SK-N-SH treated with all-trans-retinoic acid at 6 μM for 48 hours (cell line): ENCODE measurements at regions not wholly inside any gene's neighbourhood (a gene's known extent, or its start where the extent isn't known, plus 50 kb on each side); places are given as distances from the start of the nearest gene placed in this dataset.

ENCODE experiments used
- ATAC-seq: fragments of 200-7000 bp; cut with Tn5 transposase; 3 replicates; pipeline ENCODE4 v1.9.1; 2020; ENCODE audit warnings: mild to moderate bottlenecking, moderate library complexity
- ARNTL ChIP-seq: fragments of 450-650 bp; formaldehyde crosslinking; IDR thresholded peaks from 2 replicates; pipeline ENCODE4 v1.5.0; 2020; ENCODE audit warnings: low read depth, mild to moderate bottlenecking, moderate library complexity, borderline replicate concordance
- CREB5 ChIP-seq: fragments of 250-450 bp; sonication (Bioruptor Pico); IDR thresholded peaks from 2 replicates; pipeline ENCODE4 v1.5.1; 2020; ENCODE audit warnings: low read depth, mild to moderate bottlenecking, moderate library complexity
- CSDC2 ChIP-seq: fragments of 250-450 bp; sonication (Bioruptor Pico); IDR thresholded peaks from 2 replicates; pipeline ENCODE4 v1.5.0; 2020; ENCODE audit warnings: mild to moderate bottlenecking, moderate library complexity
- CSRNP3 ChIP-seq: fragments of 250-450 bp; sonication (Bioruptor Pico); IDR thresholded peaks from 2 replicates; pipeline ENCODE4 v1.5.1; 2021; ENCODE audit warnings: mild to moderate bottlenecking, moderate library complexity
- ESRRG ChIP-seq: fragments of 250-450 bp; sonication (Bioruptor Pico); IDR thresholded peaks from 2 replicates; pipeline ENCODE4 v1.6.1; 2021; ENCODE audit warnings: mild to moderate bottlenecking
- GLIS3 ChIP-seq: fragments of 250-450 bp; sonication (Bioruptor Pico); IDR thresholded peaks from 2 replicates; pipeline ENCODE4 v1.5.0; 2020; ENCODE audit warnings: mild to moderate bottlenecking, moderate library complexity
- ISL1 ChIP-seq: fragments of 250-450 bp; sonication (Bioruptor Pico); IDR thresholded peaks from 2 replicates; pipeline ENCODE4 v2.1.2; 2022; ENCODE audit warnings: mild to moderate bottlenecking, moderate library complexity
- OSR1 ChIP-seq: fragments of 250-450 bp; sonication (Bioruptor Pico); IDR thresholded peaks from 2 replicates; pipeline ENCODE4 v1.8.0; 2022; ENCODE audit warnings: moderate library complexity, mild to moderate bottlenecking, inconsistent platforms
- PATZ1 ChIP-seq: fragments of 250-450 bp; sonication (Bioruptor Pico); IDR thresholded peaks from 2 replicates; pipeline ENCODE4 v1.8.0; 2020; ENCODE audit warnings: mild to moderate bottlenecking, moderate library complexity, borderline replicate concordance
- POU6F1 ChIP-seq: fragments of 250-450 bp; sonication (Bioruptor Pico); IDR thresholded peaks from 2 replicates; pipeline ENCODE4 v1.8.0; 2021; ENCODE audit warnings: low read depth, mild to moderate bottlenecking, moderate library complexity, borderline replicate concordance
- PPARA ChIP-seq: fragments of 250-450 bp; sonication (Bioruptor Pico); IDR thresholded peaks from 2 replicates; pipeline ENCODE4 v1.5.0; 2020; ENCODE audit warnings: mild to moderate bottlenecking, borderline replicate concordance
- RARB ChIP-seq: fragments of 250-450 bp; sonication (Bioruptor Pico); IDR thresholded peaks from 2 replicates; pipeline ENCODE4 v1.8.0; 2021; ENCODE audit warnings: mild to moderate bottlenecking, moderate library complexity
- SNAI2 ChIP-seq: fragments of 250-450 bp; sonication (Bioruptor Pico); IDR thresholded peaks from 2 replicates; pipeline ENCODE4 v1.5.0; 2020; ENCODE audit warnings: mild to moderate bottlenecking, moderate library complexity
- TCF4 ChIP-seq: fragments of 250-450 bp; sonication (Bioruptor Pico); IDR thresholded peaks from 2 replicates; pipeline ENCODE4 v1.8.0; 2021; ENCODE audit warnings: mild to moderate bottlenecking, moderate library complexity, borderline replicate concordance
- TOX ChIP-seq: fragments of 250-450 bp; sonication (Bioruptor Pico); IDR thresholded peaks from 2 replicates; pipeline ENCODE4 v1.8.0; 2021; ENCODE audit warnings: mild to moderate bottlenecking, moderate library complexity, borderline replicate concordance
- TSHZ2 ChIP-seq: fragments of 250-450 bp; sonication (Bioruptor Pico); IDR thresholded peaks from 2 replicates; pipeline ENCODE4 v1.5.0; 2020; ENCODE audit warnings: mild to moderate bottlenecking, moderate library complexity
- ZC3H10 ChIP-seq: fragments of 250-450 bp; sonication (Bioruptor Pico); IDR thresholded peaks from 2 replicates; pipeline ENCODE4 v1.5.1; 2021; ENCODE audit warnings: mild to moderate bottlenecking, moderate library complexity
- ZFP3 ChIP-seq: fragments of 250-450 bp; sonication (Bioruptor Pico); IDR thresholded peaks from 2 replicates; pipeline ENCODE4 v1.5.0; 2020; ENCODE audit warnings: mild to moderate bottlenecking, moderate library complexity
- ZFP30 ChIP-seq: fragments of 450-650 bp; formaldehyde crosslinking; IDR thresholded peaks from 2 replicates; pipeline ENCODE4 v1.5.0; 2022; ENCODE audit warnings: mild to moderate bottlenecking, moderate library complexity
- ZNF565 ChIP-seq: fragments of 450-650 bp; formaldehyde crosslinking; conservative IDR thresholded peaks from 2 replicates; pipeline ENCODE4 v1.5.0; 2020; ENCODE audit warnings: low read depth, mild to moderate bottlenecking, moderate library complexity
- ZNF70 ChIP-seq: fragments of 450-650 bp; formaldehyde crosslinking; IDR thresholded peaks from 2 replicates; pipeline ENCODE4 v1.5.0; 2020; ENCODE audit warnings: mild to moderate bottlenecking, moderate library complexity

GRCh38 chr20:19114410-19114809, 98.0 kb upstream of the SLC24A3 start:
- TF ChIP-seq PPARA (no peak), ZFP3 (CRISPR knock-in tag) (no peak), ZNF565 (no peak), TOX (CRISPR knock-in tag) (no peak), RARB (CRISPR knock-in tag) (no peak), GLIS3 (CRISPR knock-in tag) (no peak), ISL1 (CRISPR knock-in tag) (no peak), SNAI2 (CRISPR knock-in tag) (no peak), CREB5 (no peak), ZC3H10 (CRISPR knock-in tag) (no peak), ARNTL (CRISPR knock-in tag) (no peak), OSR1 (CRISPR knock-in tag) (no peak), CSDC2 (CRISPR knock-in tag) (no peak), ZNF70 (CRISPR knock-in tag) (no peak)
- ATAC-seq: no peak

GRCh38 chr20:19115581-19115980, 96.9 kb upstream of the SLC24A3 start:
- TF ChIP-seq ESRRG (CRISPR knock-in tag): no peak
- no peak for TF ChIP-seq ZFP30 (CRISPR knock-in tag)
- no peak for TF ChIP-seq ZFP3 (CRISPR knock-in tag)
- no peak for TF ChIP-seq PATZ1 (CRISPR knock-in tag)
- no peak for TF ChIP-seq SNAI2 (CRISPR knock-in tag)
- no peak for TF ChIP-seq ZC3H10 (CRISPR knock-in tag)
- TF ChIP-seq ARNTL (CRISPR knock-in tag): no peak
- TF ChIP-seq POU6F1: no peak
- no peak for TF ChIP-seq TCF4 (CRISPR knock-in tag)
- TF ChIP-seq TSHZ2 (CRISPR knock-in tag): no peak
- no peak for TF ChIP-seq OSR1 (CRISPR knock-in tag)
- no peak for TF ChIP-seq ZNF70 (CRISPR knock-in tag)
- TF ChIP-seq ISL1 (CRISPR knock-in tag): no peak
- no peak for TF ChIP-seq CSDC2 (CRISPR knock-in tag)
- TF ChIP-seq CSRNP3: no peak
- TF ChIP-seq ZNF565: no peak
- no peak for TF ChIP-seq TOX (CRISPR knock-in tag)
- TF ChIP-seq PPARA: no peak
- TF ChIP-seq GLIS3 (CRISPR knock-in tag): no peak
- TF ChIP-seq, all 23 proteins: peak for 0
- no peak for ATAC-seq

- no peak for ATAC-seq
- TF ChIP-seq ESRRG (CRISPR knock-in tag): no peak
- no peak for TF ChIP-seq PPARA
- no peak for TF ChIP-seq ISL1 (CRISPR knock-in tag)
- TF ChIP-seq ZFP30 (CRISPR knock-in tag): no peak
- TF ChIP-seq ZNF565: no peak
- no peak for TF ChIP-seq CSDC2 (CRISPR knock-in tag)
- no peak for TF ChIP-seq TOX (CRISPR knock-in tag)
- no peak for TF ChIP-seq ZNF70 (CRISPR knock-in tag)
- TF ChIP-seq OSR1 (CRISPR knock-in tag): no peak
- TF ChIP-seq ARNTL (CRISPR knock-in tag): no peak
- TF ChIP-seq TSHZ2 (CRISPR knock-in tag): no peak
- TF ChIP-seq PATZ1 (CRISPR knock-in tag): no peak
These were observed 92.4 kb upstream of the SLC24A3 start for GRCh38 chr20:19120011-19120410.
